Ovary (tissue), 7 donors: ENCODE measurements at regions not wholly inside any gene's neighbourhood (a gene's known extent, or its start where the extent isn't known, plus 50 kb on each side); places are given as distances from the start of the nearest gene placed in this dataset.

Experiments used
- DNase-seq, 5 donors: peaks; one replicate each; pipeline ENCODE4 v3.0.0-alpha.2; 2019 to 2020
- H3K27ac ChIP-seq, 2 donors: fragments of 200-600 bp; one replicate each; pipeline versions ENCODE4 v1.5.1 to v1.8.0; 2019 to 2022
- H3K27me3 ChIP-seq: fragments of 200-600 bp; one replicate; pipeline ENCODE4 v1.8.0; 2022
- H3K36me3 ChIP-seq: fragments of 200-600 bp; sonication (generic); one replicate; pipeline ENCODE4 v1.5.1; 2019
- H3K4me1 ChIP-seq: one replicate; pipeline ENCODE4 v1.8.1; 2013; ENCODE audit warnings: mild to moderate bottlenecking, moderate library complexity; ENCODE audit not compliant: insufficient read depth
- H3K4me3 ChIP-seq: fragments of 200-600 bp; sonication (generic); one replicate; pipeline ENCODE4 v1.5.1; 2017
- H3K9me3 ChIP-seq, 2 donors: fragments of 200-600 bp in 1 of 2; sonication (generic) in 1 of 2; one replicate each; pipeline versions ENCODE4 v1.5.1 to v1.8.1; 2013 to 2019; ENCODE audit warnings: mild to moderate bottlenecking in 1 of 2, moderate library complexity in 1 of 2
- EP300 ChIP-seq: sonication (generic); formaldehyde crosslinking; IDR thresholded peaks from one replicate; pipeline ENCODE4 v1.6.1; 2017; ENCODE audit warnings: antibody characterized with exemption
- POLR2A ChIP-seq: fragments of 450-650 bp; IDR thresholded peaks from one replicate; pipeline ENCODE4 v1.6.1; 2017; ENCODE audit warnings: antibody characterized with exemption, mild to moderate bottlenecking, moderate library complexity
- WGBS, 3 donors: extraction: QIAGEN DNeasy Blood & Tissue Kit in 1 of 3; methylation state at CpG; one replicate each; pipeline versions ENCODE4 v1.1.5 to v1.1.7; 2013 to 2017; 5-methylcytosine and 5-hydroxymethylcytosine counted together
- intact Hi-C, 4 donors: fragments of 100-400 bp; cut with DNase I; formaldehyde crosslinking; loops; one replicate each; pipeline versions ENCODE4 v1.11.0 to v1.15.1; 2022 to 2023
- TF ChIP-seq, protein P1 (sequence below), 3 donors: fragments of 450-650 bp in 2 of 3; fragments of 200-600 bp in 1 of 3; IDR thresholded peaks; one replicate each; pipeline versions ENCODE4 v1.5.1 to v1.8.0; 2016 to 2022; ENCODE audit warnings: antibody characterized with exemption in 3 of 3, mild to moderate bottlenecking in 1 of 3
- donor health status: DM: no; HTN: no; CAD: no; lungs with moderate emphysema.
- donor health status: DM: no; HTN: no; CAD: no.
- donor health status: Bipolar disorder and iron deficiency.
- donor health status: DM: no; HTN: no; CAD: no.
- donor health status: DM: yes; HTN: yes; CAD: no.

DNA sequence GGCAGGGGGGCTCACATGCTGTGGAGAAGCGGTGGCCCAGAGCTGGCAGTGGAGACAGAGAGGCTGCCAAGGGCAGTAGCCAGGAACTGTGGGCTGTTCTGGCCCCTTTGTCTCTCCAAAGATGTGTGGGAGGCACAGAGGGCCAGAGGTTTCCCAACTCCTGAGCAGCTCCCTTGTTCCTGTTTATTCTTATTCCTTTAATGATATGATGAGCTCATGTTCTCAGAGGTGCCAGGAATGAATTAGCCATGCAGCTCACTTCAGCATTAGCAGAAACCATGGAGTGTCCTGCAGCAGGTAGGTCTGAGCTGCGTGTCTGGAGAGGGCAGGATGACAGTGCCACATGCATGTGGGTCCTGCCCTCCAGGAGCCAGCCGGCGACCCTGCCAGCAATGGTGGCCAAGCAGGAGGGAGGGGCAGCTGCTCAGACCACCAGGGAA lies 77.9 kb upstream of the FZD7 start:
- Histone ChIP-seq H3K9me3 (no peaks in the 10 kb centered on the region), H3K27ac (no peak overlapping the region), H3K4me3 (no peak overlapping the region), H3K27me3 (no peaks in the 10 kb centered on the region), H3K36me3 (no peaks in the 10 kb centered on the region), H3K4me1 (peaks cover 2% of the 10 kb centered on the region)
- intact Hi-C loops, result no loop called here
- TF ChIP-seq POLR2A (no peak), EP300 (no peak)
- TF ChIP-seq, protein P1, sequence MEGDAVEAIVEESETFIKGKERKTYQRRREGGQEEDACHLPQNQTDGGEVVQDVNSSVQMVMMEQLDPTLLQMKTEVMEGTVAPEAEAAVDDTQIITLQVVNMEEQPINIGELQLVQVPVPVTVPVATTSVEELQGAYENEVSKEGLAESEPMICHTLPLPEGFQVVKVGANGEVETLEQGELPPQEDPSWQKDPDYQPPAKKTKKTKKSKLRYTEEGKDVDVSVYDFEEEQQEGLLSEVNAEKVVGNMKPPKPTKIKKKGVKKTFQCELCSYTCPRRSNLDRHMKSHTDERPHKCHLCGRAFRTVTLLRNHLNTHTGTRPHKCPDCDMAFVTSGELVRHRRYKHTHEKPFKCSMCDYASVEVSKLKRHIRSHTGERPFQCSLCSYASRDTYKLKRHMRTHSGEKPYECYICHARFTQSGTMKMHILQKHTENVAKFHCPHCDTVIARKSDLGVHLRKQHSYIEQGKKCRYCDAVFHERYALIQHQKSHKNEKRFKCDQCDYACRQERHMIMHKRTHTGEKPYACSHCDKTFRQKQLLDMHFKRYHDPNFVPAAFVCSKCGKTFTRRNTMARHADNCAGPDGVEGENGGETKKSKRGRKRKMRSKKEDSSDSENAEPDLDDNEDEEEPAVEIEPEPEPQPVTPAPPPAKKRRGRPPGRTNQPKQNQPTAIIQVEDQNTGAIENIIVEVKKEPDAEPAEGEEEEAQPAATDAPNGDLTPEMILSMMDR (IDR thresholded peaks at IDR 0.05), result no peak
- 34 to 39% (median 37%) methylated on average over 4 of the region's 4 CpGs for WGBS, 3 donors
- DNase-seq, result peak in 4 of 5 donors; percentile 41 to 68 (median 42)

DNA sequence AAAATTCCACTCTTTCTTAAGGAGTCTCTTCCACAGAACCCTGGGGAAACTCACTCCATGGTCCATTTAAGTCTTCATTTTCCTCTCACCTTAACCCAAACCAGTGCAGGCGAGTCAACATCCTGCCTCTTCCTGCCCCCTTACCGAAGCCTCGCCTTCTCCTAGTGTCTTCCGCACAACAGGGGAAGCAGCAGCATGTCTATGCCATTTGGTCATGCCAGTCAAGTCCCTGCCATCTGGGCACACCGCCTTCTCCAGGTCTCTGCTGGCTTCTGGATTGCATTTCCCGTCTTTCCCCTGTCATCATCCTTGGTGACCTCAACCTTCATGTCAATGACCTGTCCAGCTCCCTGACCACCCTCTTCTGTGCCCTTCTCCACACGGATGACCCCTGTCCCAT lies 77.3 kb upstream of the FZD7 start:
- 90 to 96% (median 93%) methylated on average over 7 of the region's 7 CpGs for WGBS, 3 donors
- no peaks in the 10 kb centered on the region for H3K27me3 ChIP-seq
- no peak overlapping the region for H3K4me3 ChIP-seq

DNA sequence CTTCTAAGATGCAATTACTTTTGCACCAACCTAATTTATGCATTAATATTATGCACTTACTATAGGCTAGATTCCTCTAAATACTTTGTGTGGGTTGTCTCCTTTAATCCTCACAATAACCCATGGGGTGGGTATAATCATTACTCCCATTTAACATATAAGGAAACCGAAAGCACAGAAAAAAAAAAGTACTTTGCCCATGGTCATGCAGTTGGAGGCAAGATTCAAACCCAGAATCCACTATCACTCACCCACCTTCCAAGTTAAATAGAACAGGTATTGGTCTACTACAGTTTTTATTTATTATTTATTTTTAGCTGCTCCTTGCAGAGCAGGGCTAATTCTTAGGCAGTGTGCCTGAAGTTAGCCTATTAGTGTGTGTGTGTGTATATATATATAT lies 76.6 kb upstream of the FZD7 start:
- no peak for TF ChIP-seq EP300
- no peak for TF ChIP-seq POLR2A
- intact Hi-C loops, result no loop called here
- 87 to 98% (median 93%) methylated on average over 1 of the region's 1 CpG for WGBS, 3 donors
- Histone ChIP-seq H3K36me3 (no peaks in the 10 kb centered on the region), H3K27me3 (no peaks in the 10 kb centered on the region), H3K9me3 (no peaks in the 10 kb centered on the region), H3K27ac (no peak overlapping the region), H3K4me3 (no peak overlapping the region), H3K4me1 (peaks cover 2% of the 10 kb centered on the region)
- no peak for DNase-seq

More for the DNA sequence above, 77.3 kb upstream of the FZD7 start:
- intact Hi-C loops, result no loop called here
- Histone ChIP-seq H3K27ac (no peak overlapping the region), H3K36me3 (no peaks in the 10 kb centered on the region), H3K4me1 (peaks cover 2% of the 10 kb centered on the region), H3K9me3 (no peaks in the 10 kb centered on the region)
- TF ChIP-seq EP300 (no peak), POLR2A (no peak)
- TF ChIP-seq, protein P1 (IDR thresholded peaks at IDR 0.05), result no peak
- DNase-seq, result no peak

DNA sequence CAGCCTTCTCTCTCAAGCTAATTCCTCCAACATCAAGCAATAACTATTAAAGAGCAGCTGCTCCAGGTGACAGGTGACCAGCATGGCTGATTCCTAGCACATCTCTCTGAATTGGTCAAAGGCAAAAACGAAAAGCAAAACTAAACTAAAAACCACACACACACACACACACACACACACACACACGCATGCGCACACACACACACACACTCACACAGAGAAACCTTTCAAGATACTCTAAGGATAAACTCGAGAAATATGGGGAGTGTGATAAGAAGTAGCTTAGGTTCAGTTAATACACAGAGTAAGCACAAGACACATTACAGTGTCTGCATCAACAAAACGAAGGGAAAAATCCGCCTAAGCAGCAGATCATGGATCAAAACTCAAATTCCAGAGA lies 74.5 kb upstream of the FZD7 start:
- H3K27ac ChIP-seq, result no peak overlapping the region
- no peak for TF ChIP-seq POLR2A
- TF ChIP-seq EP300, result no peak
- TF ChIP-seq, protein P1 (IDR thresholded peaks at IDR 0.05), result no peak
- 67 to 79% (median 75%) methylated on average over 6 of the region's 6 CpGs for WGBS, 3 donors
- peaks cover 2% of the 10 kb centered on the region for H3K4me1 ChIP-seq
- intact Hi-C loops, result no loop called here
- H3K4me3 ChIP-seq, result no peak overlapping the region
- no peaks in the 10 kb centered on the region for H3K9me3 ChIP-seq
- H3K36me3 ChIP-seq, result no peaks in the 10 kb centered on the region
- H3K27me3 ChIP-seq, result no peaks in the 10 kb centered on the region
- DNase-seq, result no peak

DNA sequence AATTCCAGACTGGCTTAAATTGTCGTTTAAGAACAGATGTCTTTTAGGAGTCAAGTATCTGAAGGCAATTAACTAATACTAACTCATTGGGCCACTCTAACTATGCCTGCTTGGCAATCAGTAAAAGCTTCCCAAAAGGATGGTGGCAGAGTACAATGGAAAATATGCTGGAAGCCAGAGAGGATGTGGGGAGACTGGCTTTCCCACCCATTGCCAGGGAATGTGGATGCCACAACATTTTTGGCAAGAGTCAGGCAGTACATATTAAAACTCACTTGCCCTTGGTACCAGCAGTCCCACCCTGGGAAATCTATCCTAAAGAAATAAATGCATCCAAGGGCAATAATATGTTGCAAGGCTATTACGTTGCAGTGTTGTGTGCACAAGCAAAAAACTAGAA lies 74.0 kb upstream of the FZD7 start:
- H3K9me3 ChIP-seq, result no peaks in the 10 kb centered on the region
- WGBS, 3 donors, result 68 to 78% (median 71%) methylated on average over 2 of the region's 2 CpGs
- H3K4me3 ChIP-seq, result no peak overlapping the region
- H3K4me1 ChIP-seq, result peaks cover 2% of the 10 kb centered on the region
- intact Hi-C loops, result no loop called here
- no peaks in the 10 kb centered on the region for H3K27me3 ChIP-seq
- no peak overlapping the region for H3K27ac ChIP-seq
- no peak for DNase-seq
- TF ChIP-seq POLR2A (no peak), EP300 (no peak)
- TF ChIP-seq, protein P1 (IDR thresholded peaks at IDR 0.05), result no peak
- H3K36me3 ChIP-seq, result no peaks in the 10 kb centered on the region
